Right atrium auricular region (tissue), 2 donors: ENCODE measurements at regions not wholly inside any gene's neighbourhood (a gene's known extent, or its start where the extent isn't known, plus 50 kb on each side); places are given as distances from the start of the nearest gene placed in this dataset.

Experiments used
- DNase-seq: peaks from one replicate; pipeline ENCODE4 v3.0.0-alpha.2; 2019; ENCODE audit warnings: low spot score
- H3K27ac ChIP-seq, 2 donors: fragments of 200-600 bp; sonication (generic); 1 replicate in 1 of 2; 2 replicates in 1 of 2; pipeline ENCODE4 v1.5.1; 2016 to 2019
- H3K27me3 ChIP-seq, 2 donors: fragments of 200-600 bp; sonication (generic); one replicate each; pipeline versions ENCODE4 v1.5.1 to v1.6.0; 2017 to 2019
- H3K36me3 ChIP-seq: fragments of 200-600 bp; sonication (generic); one replicate; pipeline ENCODE4 v1.5.1; 2016
- H3K4me1 ChIP-seq, 2 donors: fragments of 200-600 bp; sonication (generic); one replicate each; pipeline versions ENCODE4 v1.5.1 to v1.6.0; 2017 to 2019
- H3K4me3 ChIP-seq, 2 donors: fragments of 200-600 bp; sonication (generic); 1 replicate in 1 of 2; 2 replicates in 1 of 2; pipeline ENCODE4 v1.5.1; 2017 to 2019; ENCODE audit warnings: mild to moderate bottlenecking in 1 of 2, moderate library complexity in 1 of 2
- H3K9me3 ChIP-seq, 2 donors: fragments of 200-600 bp; sonication (generic); one replicate each; pipeline ENCODE4 v1.5.1; 2019
- CTCF ChIP-seq, 2 donors: fragments of 200-600 bp; sonication (generic); IDR thresholded peaks; one replicate each; pipeline ENCODE4 v1.5.1; 2019; ENCODE audit warnings: antibody characterized with exemption in 2 of 2

DNA sequence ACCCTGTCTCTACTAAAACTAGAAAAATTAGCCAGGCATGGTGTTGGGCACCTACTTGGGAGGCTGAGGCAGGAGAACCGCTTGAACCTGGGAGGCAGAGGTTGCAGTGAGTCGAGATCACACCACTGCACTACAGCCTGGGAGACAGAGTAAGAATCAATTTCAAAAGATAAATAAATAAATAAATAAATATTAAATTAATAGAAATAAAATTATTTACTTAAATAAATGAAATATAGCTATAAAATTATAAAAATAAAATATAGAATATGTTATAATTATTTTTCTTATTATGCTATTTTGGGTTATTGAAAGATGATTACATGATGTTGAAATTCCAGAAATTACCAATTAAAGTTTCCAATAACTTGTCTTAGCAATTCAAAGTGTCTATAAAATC, 1029.8 kb upstream of the AGA start:
- no peak overlapping the region for H3K4me3 ChIP-seq
- DNase-seq = no peak
- no peak for TF ChIP-seq CTCF (IDR thresholded peaks at IDR 0.05)
- no peaks in the 10 kb centered on the region for H3K27me3 ChIP-seq
- no peaks in the 10 kb centered on the region for H3K36me3 ChIP-seq
- H3K4me1 ChIP-seq = no peaks in the 10 kb centered on the region
- no peaks in the 10 kb centered on the region for H3K9me3 ChIP-seq
- H3K27ac ChIP-seq = no peak overlapping the region

- Histone ChIP-seq H3K9me3 (no peaks in the 10 kb centered on the region), H3K4me3 (no peak overlapping the region), H3K27me3 (no peaks in the 10 kb centered on the region), H3K27ac (no peak overlapping the region), H3K36me3 (no peaks in the 10 kb centered on the region), H3K4me1 (no peaks in the 10 kb centered on the region)
- DNase-seq = no peak
- TF ChIP-seq CTCF (IDR thresholded peaks at IDR 0.05) = no peak
Measured at GRCh38 chr4:178480105-178480504, 1037.9 kb upstream of the AGA start.

DNA sequence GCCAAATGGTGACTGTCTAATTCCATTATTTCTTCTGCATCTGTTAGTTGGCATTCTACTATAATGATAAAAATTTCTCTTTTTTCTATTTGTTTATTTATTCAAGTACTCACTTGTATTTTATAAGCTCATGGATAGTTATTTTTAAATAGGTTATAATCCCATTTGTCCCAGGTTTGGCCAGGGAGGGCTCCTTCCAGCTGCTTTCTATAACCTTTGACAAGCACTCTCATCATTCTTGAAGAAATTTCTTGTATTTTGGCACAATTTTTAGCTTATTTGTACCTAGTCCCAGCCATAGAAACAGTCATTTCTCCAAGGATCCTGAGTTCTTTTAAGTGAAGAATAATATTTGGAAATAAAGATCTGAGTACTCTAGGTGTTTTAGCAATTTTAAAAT, 1038.6 kb upstream of the AGA start:
- no peak for DNase-seq
- Histone ChIP-seq H3K4me1 (no peaks in the 10 kb centered on the region), H3K4me3 (no peak overlapping the region), H3K36me3 (no peaks in the 10 kb centered on the region), H3K9me3 (no peaks in the 10 kb centered on the region), H3K27me3 (no peaks in the 10 kb centered on the region), H3K27ac (no peak overlapping the region)
- no peak for TF ChIP-seq CTCF (IDR thresholded peaks at IDR 0.05)

GRCh38 chr4:178481564-178481963, 1039.3 kb upstream of the AGA start:
- no peaks in the 10 kb centered on the region for H3K4me1 ChIP-seq
- H3K36me3 ChIP-seq = no peaks in the 10 kb centered on the region
- no peak overlapping the region for H3K27ac ChIP-seq
- no peak for DNase-seq
- H3K4me3 ChIP-seq = no peak overlapping the region
- H3K9me3 ChIP-seq = no peaks in the 10 kb centered on the region
- no peaks in the 10 kb centered on the region for H3K27me3 ChIP-seq
- no peak for TF ChIP-seq CTCF (IDR thresholded peaks at IDR 0.05)

DNA sequence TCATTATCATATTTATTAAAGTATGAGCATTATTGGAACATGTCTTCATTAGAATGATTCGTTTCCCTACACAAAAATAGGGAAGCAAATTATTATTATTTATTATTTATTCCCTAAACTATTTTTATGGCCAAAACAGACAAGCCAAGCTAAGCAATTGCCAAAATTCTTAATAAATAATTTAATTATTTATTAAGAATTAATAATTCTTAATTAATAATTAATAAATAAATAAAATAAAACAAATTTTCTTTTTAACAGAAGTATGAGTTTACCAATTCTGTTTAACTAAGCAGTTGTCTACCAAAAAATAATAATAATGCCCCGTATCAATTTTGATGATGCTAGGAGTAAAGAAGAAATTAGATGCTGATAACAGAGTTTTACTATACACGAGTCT, 1080.8 kb upstream of the AGA start:
- no peak for DNase-seq
- H3K27me3 ChIP-seq = no peaks in the 10 kb centered on the region
- no peak overlapping the region for H3K27ac ChIP-seq
- H3K36me3 ChIP-seq = no peaks in the 10 kb centered on the region
- H3K4me1 ChIP-seq = no peaks in the 10 kb centered on the region
- no peaks in the 10 kb centered on the region for H3K9me3 ChIP-seq
- no peak overlapping the region for H3K4me3 ChIP-seq
- TF ChIP-seq CTCF (IDR thresholded peaks at IDR 0.05) = no peak

- Histone ChIP-seq H3K36me3 (no peaks in the 10 kb centered on the region), H3K4me3 (no peak overlapping the region), H3K27me3 (no peaks in the 10 kb centered on the region), H3K9me3 (no peaks in the 10 kb centered on the region), H3K4me1 (no peaks in the 10 kb centered on the region), H3K27ac (no peak overlapping the region)
- no peak for DNase-seq
- no peak for TF ChIP-seq CTCF (IDR thresholded peaks at IDR 0.05)
Measured at GRCh38 chr4:178535939-178536579, 1093.8 kb upstream of the AGA start.
